Islet precursor cell (in vitro differentiated cells): ENCODE measurements at regions not wholly inside any gene's neighbourhood (a gene's known extent, or its start where the extent isn't known, plus 50 kb on each side); places are given as distances from the start of the nearest gene placed in this dataset.
"Not testable (repeated sequence)": the region's sequence is repeated elsewhere in the genome, so short reads cannot be mapped to it uniquely, and the experiment has no call there.

ENCODE experiments used
- DNase-seq: peaks from one replicate; pipeline ENCODE4 v3.0.0-alpha.2; 2018

- no peak for DNase-seq
These were observed 162.3 kb downstream of the CPEB2 start for GRCh38 chr4:15164571-15164970.

GRCh38 chr4:15167743-15168142 lies 165.5 kb downstream of the CPEB2 start:
- no peak for DNase-seq

- DNase-seq, result no peak
These were observed 166.5 kb downstream of the CPEB2 start for GRCh38 chr4:15168759-15169158.

- DNase-seq, result no peak
These were observed 169.4 kb downstream of the CPEB2 start for GRCh38 chr4:15171725-15172124.

GRCh38 chr4:15173251-15173650 lies 171.0 kb downstream of the CPEB2 start:
- DNase-seq, result no peak

GRCh38 chr4:15174168-15174567 lies 171.9 kb downstream of the CPEB2 start:
- DNase-seq, result not testable (repeated sequence)

GRCh38 chr4:15179842-15180241 lies 177.6 kb downstream of the CPEB2 start:
- not testable (repeated sequence) for DNase-seq

GRCh38 chr4:15182600-15183220 lies 180.4 kb downstream of the CPEB2 start:
- DNase-seq, result no peak

- no peak for DNase-seq
These were observed 183.9 kb downstream of the CPEB2 start for GRCh38 chr4:15186149-15186548.

GRCh38 chr4:15186806-15187205 lies 184.5 kb downstream of the CPEB2 start:
- DNase-seq, result no peak

GRCh38 chr4:15188605-15189539 lies 186.6 kb downstream of the CPEB2 start:
- no peak for DNase-seq

- DNase-seq, result no peak
These were observed 192.2 kb downstream of the CPEB2 start for GRCh38 chr4:15194520-15194919.

- peak; percentile 59 for DNase-seq
These were observed 194.7 kb downstream of the CPEB2 start for GRCh38 chr4:15197005-15197404.

- no peak for DNase-seq
These were observed 195.9 kb downstream of the CPEB2 start for GRCh38 chr4:15198070-15198727.

GRCh38 chr4:15201782-15202181 lies 199.5 kb downstream of the CPEB2 start:
- DNase-seq, result no peak

- no peak for DNase-seq
These were observed 200.2 kb downstream of the CPEB2 start for GRCh38 chr4:15202481-15202880.

GRCh38 chr4:15206526-15206925 lies 204.2 kb downstream of the CPEB2 start:
- DNase-seq, result not testable (repeated sequence)

- DNase-seq, result no peak
These were observed 211.2 kb downstream of the CPEB2 start for GRCh38 chr4:15213302-15213970.

- no peak for DNase-seq
These were observed 212.7 kb upstream of the C1QTNF7 start for GRCh38 chr4:15215109-15215508.

- DNase-seq, result no peak
These were observed 201.6 kb upstream of the C1QTNF7 start for GRCh38 chr4:15226203-15226602.

- peak; percentile 86 for DNase-seq
These were observed 196.4 kb upstream of the C1QTNF7 start for GRCh38 chr4:15231265-15232091.
